H9 (cell line): ENCODE measurements at regions not wholly inside any gene's neighbourhood (a gene's known extent, or its start where the extent isn't known, plus 50 kb on each side); places are given as distances from the start of the nearest gene placed in this dataset.

Experiments used
- DNase-seq: peaks from one replicate; pipeline ENCODE4 v3.0.0-alpha.2; 2017
- H2AFZ ChIP-seq: one replicate; pipeline ENCODE4 v1.6.1; 2013; ENCODE audit warnings: mild to moderate bottlenecking, low read length, control low read depth, moderate library complexity
- H2AK5ac ChIP-seq: 2 replicates; pipeline ENCODE4 v1.6.1; 2013; ENCODE audit warnings: low read length, control low read depth, mixed read lengths; ENCODE audit not compliant: insufficient read length
- H2BK120ac ChIP-seq: one replicate; pipeline ENCODE4 v1.6.1; 2013; ENCODE audit warnings: low read depth, mild to moderate bottlenecking, low read length, control low read depth, inconsistent platforms; ENCODE audit not compliant: poor library complexity, severe bottlenecking
- H2BK12ac ChIP-seq: 2 replicates; pipeline ENCODE4 v1.6.1; 2013; ENCODE audit warnings: low read length, control low read depth, mixed read lengths, low read depth; ENCODE audit not compliant: insufficient read length
- H2BK15ac ChIP-seq: 2 replicates; pipeline ENCODE4 v1.6.1; 2013; ENCODE audit warnings: low read depth, low read length, control low read depth
- H2BK20ac ChIP-seq: one replicate; pipeline ENCODE4 v1.6.1; 2013; ENCODE audit warnings: low read depth, mild to moderate bottlenecking, low read length, control low read depth, inconsistent platforms; ENCODE audit not compliant: poor library complexity, severe bottlenecking
- H2BK5ac ChIP-seq: 2 replicates; pipeline ENCODE4 v1.6.1; 2013; ENCODE audit warnings: low read length, control low read depth, mixed read lengths; ENCODE audit not compliant: insufficient read length
- H3K14ac ChIP-seq: 2 replicates; pipeline ENCODE4 v1.6.1; 2013; ENCODE audit warnings: low read length, control low read depth; ENCODE audit not compliant: insufficient read depth
- H3K18ac ChIP-seq: 2 replicates; pipeline ENCODE4 v1.6.1; 2013; ENCODE audit warnings: low read depth, mild to moderate bottlenecking, mixed read lengths, low read length, control low read depth; ENCODE audit not compliant: insufficient read length
- H3K23ac ChIP-seq: 2 replicates; pipeline ENCODE4 v1.6.1; 2013; ENCODE audit warnings: low read length, control low read depth, mixed read lengths, low read depth; ENCODE audit not compliant: insufficient read length
- H3K23me2 ChIP-seq: 2 replicates; pipeline ENCODE4 v1.6.1; 2013; ENCODE audit warnings: low read depth, mild to moderate bottlenecking, mixed read lengths, low read length, control low read depth; ENCODE audit not compliant: insufficient read length, poor library complexity, severe bottlenecking
- H3K27ac ChIP-seq: 2 replicates; pipeline ENCODE4 v1.5.1; 2013; ENCODE audit warnings: low read length, control low read depth, mixed read lengths, low read depth; ENCODE audit not compliant: insufficient read length
- H3K27me3 ChIP-seq: 2 replicates; pipeline ENCODE4 v1.6.1; 2013; ENCODE audit warnings: low read length, control low read depth, inconsistent platforms; ENCODE audit not compliant: insufficient read depth
- H3K4ac ChIP-seq: 2 replicates; pipeline ENCODE4 v1.6.1; 2013; ENCODE audit warnings: low read depth, mild to moderate bottlenecking, control low read depth, inconsistent platforms, low read length, moderate library complexity
- H3K4me1 ChIP-seq: 2 replicates; pipeline ENCODE4 v1.6.1; 2013; ENCODE audit warnings: low read length, control low read depth, inconsistent platforms; ENCODE audit not compliant: insufficient read depth
- H3K4me2 ChIP-seq: 2 replicates; pipeline ENCODE4 v1.6.1; 2013; ENCODE audit warnings: low read length, control low read depth, mixed read lengths; ENCODE audit not compliant: insufficient read length, insufficient read depth
- H3K56ac ChIP-seq: 2 replicates; pipeline ENCODE4 v1.6.1; 2013; ENCODE audit warnings: low read depth, mild to moderate bottlenecking, mixed read lengths, low read length, control low read depth; ENCODE audit not compliant: insufficient read length
- H3K79me1 ChIP-seq: 2 replicates; pipeline ENCODE4 v1.6.1; 2013; ENCODE audit warnings: low read depth, mild to moderate bottlenecking, moderate library complexity, low read length, control low read depth, inconsistent platforms; ENCODE audit not compliant: insufficient read depth, poor library complexity, severe bottlenecking
- H3K79me2 ChIP-seq: 2 replicates; pipeline ENCODE4 v1.6.1; 2013; ENCODE audit warnings: low read length, control low read depth, inconsistent platforms; ENCODE audit not compliant: insufficient read depth
- H3K9ac ChIP-seq: 2 replicates; pipeline ENCODE4 v1.6.1; 2013; ENCODE audit warnings: low read length, control low read depth, mixed read lengths; ENCODE audit not compliant: insufficient read length; ENCODE audit errors: extremely low read depth
- H3K9me3 ChIP-seq: one replicate; pipeline ENCODE4 v1.6.1; 2013; ENCODE audit warnings: low read depth, low read length, inconsistent platforms; ENCODE audit not compliant: control insufficient read depth
- H3T11ph ChIP-seq: one replicate; pipeline ENCODE4 v1.6.1; 2013; ENCODE audit warnings: mild to moderate bottlenecking, low read length, control low read depth, inconsistent platforms
- H4K20me1 ChIP-seq: one replicate; pipeline ENCODE4 v1.6.1; 2013; ENCODE audit not compliant: control insufficient read depth, insufficient read length, insufficient read depth
- H4K5ac ChIP-seq: 2 replicates; pipeline ENCODE4 v1.6.1; 2013; ENCODE audit warnings: low read depth, mild to moderate bottlenecking, mixed read lengths, low read length, control low read depth; ENCODE audit not compliant: insufficient read length
- H4K8ac ChIP-seq: replicated peaks from 2 replicates; pipeline ENCODE4 v1.6.1; 2013; ENCODE audit warnings: low read length, control low read depth, mixed read lengths, low read depth; ENCODE audit not compliant: insufficient read length
- H4K91ac ChIP-seq: 2 replicates; pipeline ENCODE4 v1.6.1; 2013; ENCODE audit warnings: low read depth, mild to moderate bottlenecking, moderate library complexity, mixed read lengths, low read length, control low read depth; ENCODE audit not compliant: insufficient read length
- H3K27ac Mint-ChIP-seq, 3 experiments: 2 replicates in 2 of 3; 3 replicates in 1 of 3; pipeline ENCODE4 v1.8.0; 2020 to 2021; ENCODE audit warnings: mixed read lengths in 3 of 3, mild to moderate bottlenecking in 1 of 3, moderate library complexity in 1 of 3
- H3K27me3 Mint-ChIP-seq: 2 replicates; pipeline ENCODE4 v1.8.0; 2021; ENCODE audit warnings: low read depth, mild to moderate bottlenecking, moderate library complexity, mixed read lengths
- H3K36me3 Mint-ChIP-seq, 3 experiments: 2 replicates in 2 of 3; 3 replicates in 1 of 3; pipeline ENCODE4 v1.8.0; 2020 to 2021; ENCODE audit warnings: low read depth in 3 of 3, mixed read lengths in 3 of 3; ENCODE audit not compliant: insufficient read depth in 1 of 3
- H3K4me1 Mint-ChIP-seq, 2 experiments: 2 replicates each; pipeline ENCODE4 v1.8.0; 2020; ENCODE audit warnings: mixed read lengths in 2 of 2
- H3K4me3 Mint-ChIP-seq, 2 experiments: 2 replicates in 1 of 2; 3 replicates in 1 of 2; pipeline ENCODE4 v1.8.0; 2020 to 2021; ENCODE audit warnings: mild to moderate bottlenecking in 2 of 2, mixed read lengths in 2 of 2, moderate library complexity in 1 of 2
- H3K9me3 Mint-ChIP-seq, 2 experiments: 2 replicates in 1 of 2; 3 replicates in 1 of 2; pipeline ENCODE4 v1.8.0; 2020; ENCODE audit warnings: mild to moderate bottlenecking in 2 of 2, mixed read lengths in 2 of 2, moderate library complexity in 1 of 2
- TF ChIP-seq, protein P1 (sequence below): fragments of 200-600 bp; sonication (generic); conservative IDR thresholded peaks from 3 replicates; pipeline ENCODE4 v1.8.0; 2021; ENCODE audit warnings: antibody characterized with exemption, mild to moderate bottlenecking

- H4K91ac ChIP-seq: no peak overlapping the region
- H3K9me3 ChIP-seq: no peaks in the 10 kb centered on the region
- no peak overlapping the region for H2BK15ac ChIP-seq
- H3K27ac Mint-ChIP-seq: no peak overlapping the region
- no peak overlapping the region for H3K23ac ChIP-seq
- H2BK5ac ChIP-seq: no peak overlapping the region
- H3K4me1 Mint-ChIP-seq: no peaks in the 10 kb centered on the region
- H3K27me3 ChIP-seq: no peaks in the 10 kb centered on the region
- no peak overlapping the region for H3K27ac ChIP-seq
- H3K4me1 ChIP-seq: no peaks in the 10 kb centered on the region
- no peak overlapping the region for H3K18ac ChIP-seq
- H2AK5ac ChIP-seq: no peak overlapping the region
- H3K4ac ChIP-seq: no peak overlapping the region
- no peak overlapping the region for H2AFZ ChIP-seq
- no peak overlapping the region for H2BK120ac ChIP-seq
- 0 out of 2 replicates have a peak, but pooled peaks cover 1% of the 10 kb centered on the region for H3K27me3 Mint-ChIP-seq
- H3T11ph ChIP-seq: no peak overlapping the region
- no peaks in the 10 kb centered on the region for H3K23me2 ChIP-seq
- no peaks in the 10 kb centered on the region for H3K36me3 Mint-ChIP-seq
- no peaks in the 10 kb centered on the region for H3K79me1 ChIP-seq
- no peak overlapping the region for H2BK12ac ChIP-seq
- H3K9ac ChIP-seq: no peak overlapping the region
- no peak overlapping the region for H3K4me2 ChIP-seq
- TF ChIP-seq, protein P1, sequence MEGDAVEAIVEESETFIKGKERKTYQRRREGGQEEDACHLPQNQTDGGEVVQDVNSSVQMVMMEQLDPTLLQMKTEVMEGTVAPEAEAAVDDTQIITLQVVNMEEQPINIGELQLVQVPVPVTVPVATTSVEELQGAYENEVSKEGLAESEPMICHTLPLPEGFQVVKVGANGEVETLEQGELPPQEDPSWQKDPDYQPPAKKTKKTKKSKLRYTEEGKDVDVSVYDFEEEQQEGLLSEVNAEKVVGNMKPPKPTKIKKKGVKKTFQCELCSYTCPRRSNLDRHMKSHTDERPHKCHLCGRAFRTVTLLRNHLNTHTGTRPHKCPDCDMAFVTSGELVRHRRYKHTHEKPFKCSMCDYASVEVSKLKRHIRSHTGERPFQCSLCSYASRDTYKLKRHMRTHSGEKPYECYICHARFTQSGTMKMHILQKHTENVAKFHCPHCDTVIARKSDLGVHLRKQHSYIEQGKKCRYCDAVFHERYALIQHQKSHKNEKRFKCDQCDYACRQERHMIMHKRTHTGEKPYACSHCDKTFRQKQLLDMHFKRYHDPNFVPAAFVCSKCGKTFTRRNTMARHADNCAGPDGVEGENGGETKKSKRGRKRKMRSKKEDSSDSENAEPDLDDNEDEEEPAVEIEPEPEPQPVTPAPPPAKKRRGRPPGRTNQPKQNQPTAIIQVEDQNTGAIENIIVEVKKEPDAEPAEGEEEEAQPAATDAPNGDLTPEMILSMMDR: no peak
- DNase-seq: no peak
- no peak overlapping the region for H3K4me3 Mint-ChIP-seq
- no peaks in the 10 kb centered on the region for H3K79me2 ChIP-seq
- H4K20me1 ChIP-seq: no peaks in the 10 kb centered on the region
- H3K14ac ChIP-seq: no peak overlapping the region
- H3K56ac ChIP-seq: no peak overlapping the region
- no peak overlapping the region for H4K5ac ChIP-seq
- peaks cover 0 to 2% of the 10 kb centered on the region in 2 experiments; a peak in 1 of 5 replicates for H3K9me3 Mint-ChIP-seq
- H2BK20ac ChIP-seq: no peak overlapping the region
- no peak overlapping the region for H4K8ac ChIP-seq
Observed at GRCh38 chr6:74054190-74054589, 358.2 kb downstream of the CD109 start.
